ENCODE measurements at regions not wholly inside any gene's neighbourhood (a gene's known extent, or its start where the extent isn't known, plus 50 kb on each side); places are given as distances from the start of the nearest gene placed in this dataset.

- Histone ChIP-seq H3K9me3 (no peaks in the 10 kb centered on the region), H3K27me3 (no peaks in the 10 kb centered on the region), H3K4me3 (no peak overlapping the region), H3K27ac (no peak overlapping the region), H3K36me3 (no peaks in the 10 kb centered on the region), H3K4me1 (no peaks in the 10 kb centered on the region)
- WGBS, 2 donors, result 63 to 72% methylated on average over 2 of the region's 2 CpGs
- no peak for DNase-seq
- intact Hi-C loops (cut with DNase I), result no loop called here
- TF ChIP-seq POLR2A (IDR thresholded peaks at IDR 0.05) (no peak), CTCF (IDR thresholded peaks at IDR 0.05) (no peak)
Observed at GRCh38 chr2:155151945-155152344, 453.4 kb downstream of the KCNJ3 start.

- no peaks in the 10 kb centered on the region for H3K4me1 ChIP-seq
- DNase-seq, result no peak
- no peak overlapping the region for H3K27ac ChIP-seq
- no peak overlapping the region for H3K4me3 ChIP-seq
- no peaks in the 10 kb centered on the region for H3K27me3 ChIP-seq
- H3K36me3 ChIP-seq, result no peaks in the 10 kb centered on the region
- intact Hi-C loops (cut with DNase I), result no loop called here
- no peak for TF ChIP-seq CTCF (IDR thresholded peaks at IDR 0.05)
- no peak for TF ChIP-seq POLR2A (IDR thresholded peaks at IDR 0.05)
- H3K9me3 ChIP-seq, result no peaks in the 10 kb centered on the region
Observed at GRCh38 chr2:155151472-155151871, 453.0 kb downstream of the KCNJ3 start.

GRCh38 chr2:155145758-155146229 is 447.3 kb downstream of the KCNJ3 start:
- Histone ChIP-seq H3K27ac (no peak overlapping the region), H3K9me3 (no peaks in the 10 kb centered on the region), H3K36me3 (no peaks in the 10 kb centered on the region), H3K4me3 (no peak overlapping the region), H3K27me3 (no peaks in the 10 kb centered on the region), H3K4me1 (no peaks in the 10 kb centered on the region)
- intact Hi-C loops (cut with DNase I), result no loop called here
- TF ChIP-seq POLR2A (IDR thresholded peaks at IDR 0.05) (no peak), CTCF (IDR thresholded peaks at IDR 0.05) (no peak)
- no peak for DNase-seq
- WGBS, 2 donors, result 33 to 35% methylated on average over 3 of the region's 3 CpGs

GRCh38 chr2:155141418-155141817 is 442.9 kb downstream of the KCNJ3 start:
- TF ChIP-seq POLR2A (IDR thresholded peaks at IDR 0.05) (no peak), CTCF (IDR thresholded peaks at IDR 0.05) (no peak)
- H3K4me3 ChIP-seq, result no peak overlapping the region
- no peaks in the 10 kb centered on the region for H3K4me1 ChIP-seq
- intact Hi-C loops (cut with DNase I), result no loop called here
- H3K9me3 ChIP-seq, result no peaks in the 10 kb centered on the region
- no peak overlapping the region for H3K27ac ChIP-seq
- H3K36me3 ChIP-seq, result no peaks in the 10 kb centered on the region
- no peaks in the 10 kb centered on the region for H3K27me3 ChIP-seq
- no peak for DNase-seq
- 59 to 78% methylated on average over 3 of the region's 3 CpGs for WGBS, 2 donors

GRCh38 chr2:155125585-155126230 is 427.2 kb downstream of the KCNJ3 start:
- TF ChIP-seq POLR2A (IDR thresholded peaks at IDR 0.05) (no peak), CTCF (IDR thresholded peaks at IDR 0.05) (no peak)
- H3K36me3 ChIP-seq, result no peaks in the 10 kb centered on the region
- no peaks in the 10 kb centered on the region for H3K9me3 ChIP-seq
- H3K4me3 ChIP-seq, result no peak overlapping the region
- WGBS, 2 donors, result 83 to 84% methylated on average over 5 of the region's 5 CpGs
- H3K27me3 ChIP-seq, result no peaks in the 10 kb centered on the region
- no peak overlapping the region for H3K27ac ChIP-seq
- intact Hi-C loops (cut with DNase I), result no loop called here
- DNase-seq, result no peak
- no peaks in the 10 kb centered on the region for H3K4me1 ChIP-seq
